ENCODE measurements at regions not wholly inside any gene's neighbourhood (a gene's known extent, or its start where the extent isn't known, plus 50 kb on each side); places are given as distances from the start of the nearest gene placed in this dataset.

- no peak for DNase-seq (ENCODE audit: low read depth, low spot score)
- no peak overlapping the region for H3K4me3 ChIP-seq (ENCODE audit: low read depth, low read length)
- in situ Hi-C loops (cut with HindIII; ENCODE audit: low sequenced_read_pairs): no loop called here
- no peak for TF ChIP-seq CTCF (IDR thresholded peaks at IDR 0.05; ENCODE audit: low read depth, low read length)
Observed at GRCh38 chr4:35970366-35970960, 273.9 kb downstream of the ARAP2 start.

GRCh38 chr4:35972814-35973213 lies 271.5 kb downstream of the ARAP2 start:
- H3K4me3 ChIP-seq (ENCODE audit: low read depth, low read length): no peak overlapping the region
- in situ Hi-C loops (cut with HindIII; ENCODE audit: low sequenced_read_pairs): no loop called here
- no peak for TF ChIP-seq CTCF (IDR thresholded peaks at IDR 0.05; ENCODE audit: low read depth, low read length)
- DNase-seq (ENCODE audit: low read depth, low spot score): no peak

- no peak for TF ChIP-seq CTCF (IDR thresholded peaks at IDR 0.05; ENCODE audit: low read depth, low read length)
- no peak for DNase-seq (ENCODE audit: low read depth, low spot score)
- H3K4me3 ChIP-seq (ENCODE audit: low read depth, low read length): no peak overlapping the region
- in situ Hi-C loops (cut with HindIII; ENCODE audit: low sequenced_read_pairs): no loop called here
Observed at GRCh38 chr4:35975617-35976355, 268.5 kb downstream of the ARAP2 start.

- H3K4me3 ChIP-seq (ENCODE audit: low read depth, low read length): no peak overlapping the region
- TF ChIP-seq CTCF (IDR thresholded peaks at IDR 0.05; ENCODE audit: low read depth, low read length): no peak
- in situ Hi-C loops (cut with HindIII; ENCODE audit: low sequenced_read_pairs): no loop called here
- DNase-seq (ENCODE audit: low read depth, low spot score): no peak
Observed at GRCh38 chr4:35978551-35978950, 265.8 kb downstream of the ARAP2 start.

GRCh38 chr4:35982318-35982717 lies 262.0 kb downstream of the ARAP2 start:
- DNase-seq (ENCODE audit: low read depth, low spot score): no peak
- no peak for TF ChIP-seq CTCF (IDR thresholded peaks at IDR 0.05; ENCODE audit: low read depth, low read length)
- in situ Hi-C loops (cut with HindIII; ENCODE audit: low sequenced_read_pairs): no loop called here
- H3K4me3 ChIP-seq (ENCODE audit: low read depth, low read length): no peak overlapping the region

GRCh38 chr4:35986537-35986936 lies 257.8 kb downstream of the ARAP2 start:
- in situ Hi-C loops (cut with HindIII; ENCODE audit: low sequenced_read_pairs): no loop called here
- no peak overlapping the region for H3K4me3 ChIP-seq (ENCODE audit: low read depth, low read length)
- no peak for DNase-seq (ENCODE audit: low read depth, low spot score)
- no peak for TF ChIP-seq CTCF (IDR thresholded peaks at IDR 0.05; ENCODE audit: low read depth, low read length)

Data from astrocyte of the spinal cord (primary cell).